ENCODE measurements at regions not wholly inside any gene's neighbourhood (a gene's known extent, or its start where the extent isn't known, plus 50 kb on each side); places are given as distances from the start of the nearest gene placed in this dataset.
A peak's percentile ranks its signal among the peaks of the same experiment; 100 is the strongest.
"Not testable (repeated sequence)": the region's sequence is repeated elsewhere in the genome, so short reads cannot be mapped to it uniquely, and the experiment has no call there.

DNA sequence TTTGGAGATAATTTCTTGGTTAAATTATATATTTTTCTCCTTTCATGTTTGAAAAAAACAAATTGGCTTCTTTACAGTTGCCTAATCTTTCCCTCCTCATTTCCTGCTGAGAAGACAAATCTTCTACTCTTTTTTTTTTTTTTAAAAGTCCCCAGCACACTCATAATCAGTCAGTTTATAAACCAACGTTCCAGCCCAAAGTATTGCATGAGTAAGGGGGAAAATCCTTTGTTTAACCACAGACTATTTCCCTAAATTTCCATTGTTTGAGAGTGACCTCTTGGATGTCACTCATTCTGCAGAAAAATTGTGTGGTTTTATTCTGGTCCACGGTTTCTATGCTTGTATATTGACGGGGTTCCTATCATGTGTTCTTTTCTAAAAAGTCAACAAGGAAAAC is 55.1 kb upstream of the TLR4 start:
- Histone ChIP-seq H3K4me1 (peaks cover 0 to 5% of the 10 kb centered on the region in 2 donors), H3K4me3 (no peak overlapping the region), H3K36me3 (no peaks in the 10 kb centered on the region), H3K27me3 (no peaks in the 10 kb centered on the region), H3K9me3 (no peaks in the 10 kb centered on the region), H3K27ac (no peak overlapping the region)
- no peak for TF ChIP-seq CTCF (IDR thresholded peaks at IDR 0.05)
- intact Hi-C loops (cut with DNase I): loop anchor here (10.0 kb wide), 1 partner anchor 136 kb away; no protein-coding TSS in a partner anchor
- no peak for DNase-seq (ENCODE audit: low spot score in 2 of 2)

DNA sequence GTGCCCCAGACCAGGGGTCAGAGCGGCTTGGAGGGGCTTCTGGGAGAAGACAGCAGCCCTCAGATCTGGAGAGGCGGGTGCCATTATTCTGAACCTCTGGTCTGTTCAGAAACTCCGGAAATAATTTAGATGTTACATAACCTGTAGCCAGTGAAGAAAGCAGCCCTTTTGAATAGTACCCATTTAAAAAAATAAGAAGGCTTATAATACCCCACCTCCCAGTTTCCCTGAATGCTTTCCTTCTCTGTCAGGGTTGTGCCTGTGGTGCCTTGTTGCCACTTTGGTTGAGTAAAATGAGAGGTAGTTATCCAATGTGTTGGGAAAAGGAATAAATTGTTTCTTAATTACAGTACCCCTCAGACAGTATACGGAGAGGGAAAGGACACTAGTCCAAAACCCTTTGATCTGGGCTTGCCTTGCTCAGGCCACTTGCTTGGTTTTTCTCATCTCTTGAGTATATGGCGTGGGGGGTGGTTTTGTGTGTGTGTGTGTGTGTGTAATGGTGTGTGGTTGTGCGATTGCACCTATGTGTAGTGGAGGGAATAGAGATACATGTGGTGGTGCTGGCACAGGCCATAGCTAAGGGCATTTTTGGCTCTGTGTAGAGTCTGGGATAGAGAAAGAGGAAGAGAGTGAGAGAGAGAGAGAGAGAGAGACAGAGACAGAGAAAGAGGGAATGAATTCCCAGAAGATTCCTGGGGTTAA is 59.1 kb upstream of the TLR4 start:
- intact Hi-C loops (cut with DNase I): loop anchor here (10.0 kb wide), 1 partner anchor 140 kb away; no protein-coding TSS in a partner anchor

DNA sequence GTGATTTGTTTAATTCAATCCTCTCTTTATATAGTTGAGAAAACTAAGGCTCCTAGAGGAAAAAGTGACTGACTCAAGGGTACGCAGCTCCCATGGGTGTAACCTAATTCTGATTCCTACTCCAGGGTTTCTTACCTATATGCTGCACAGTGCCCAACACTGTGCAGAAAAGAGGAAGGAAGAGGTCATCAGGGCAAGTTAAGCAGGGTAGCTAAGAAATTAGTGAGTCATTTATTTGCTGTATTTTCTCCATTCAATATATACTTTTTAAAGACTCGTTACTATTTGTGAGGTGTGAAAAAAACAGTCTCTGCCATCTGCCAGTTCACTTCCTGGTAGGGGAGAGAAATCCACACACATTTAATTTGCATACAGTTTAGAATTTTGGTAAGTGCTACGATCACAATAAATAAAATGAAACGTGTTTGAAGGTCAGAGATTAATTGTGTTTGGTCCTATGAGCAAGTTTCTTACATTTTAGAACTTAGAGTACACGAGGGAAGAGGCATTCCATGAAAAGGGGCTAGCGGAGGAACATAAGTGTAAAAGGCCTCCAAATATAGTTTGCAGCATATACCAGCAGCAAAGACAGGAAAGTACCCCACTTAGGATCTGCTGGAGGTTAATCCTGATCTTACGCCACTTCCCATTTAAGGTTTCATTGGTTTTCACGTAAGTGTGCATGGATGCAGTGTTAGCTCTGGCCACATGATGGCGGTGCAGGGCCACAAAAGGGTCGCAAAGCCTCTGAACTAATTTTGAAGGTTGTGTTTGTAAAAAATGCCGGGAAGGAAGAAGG is 59.9 kb upstream of the TLR4 start:
- Histone ChIP-seq H3K4me1 (peaks cover 0 to 5% of the 10 kb centered on the region in 2 donors), H3K27me3 (no peaks in the 10 kb centered on the region), H3K36me3 (no peaks in the 10 kb centered on the region), H3K27ac (no peak overlapping the region), H3K4me3 (peak overlapping the region in 1 of 2 donors; percentile 51), H3K9me3 (no peaks in the 10 kb centered on the region)
- peak; percentile 78 to 97 (median 94) for TF ChIP-seq CTCF (IDR thresholded peaks at IDR 0.05)
- intact Hi-C loops (cut with DNase I): loop anchor here (10.0 kb wide), 1 partner anchor 140 kb away; no protein-coding TSS in a partner anchor
- peak; percentile 11 to 82 for DNase-seq (ENCODE audit: low spot score in 2 of 2)

More for the DNA sequence above, 59.1 kb upstream of the TLR4 start:
- Histone ChIP-seq H3K27me3 (no peaks in the 10 kb centered on the region), H3K27ac (no peak overlapping the region), H3K4me3 (peak overlapping the region in 1 of 2 donors; percentile 51), H3K9me3 (no peaks in the 10 kb centered on the region), H3K36me3 (no peaks in the 10 kb centered on the region), H3K4me1 (peaks cover 0 to 5% of the 10 kb centered on the region in 2 donors)
- DNase-seq (ENCODE audit: low spot score in 2 of 2): no peak
- no peak for TF ChIP-seq CTCF (IDR thresholded peaks at IDR 0.05)

DNA sequence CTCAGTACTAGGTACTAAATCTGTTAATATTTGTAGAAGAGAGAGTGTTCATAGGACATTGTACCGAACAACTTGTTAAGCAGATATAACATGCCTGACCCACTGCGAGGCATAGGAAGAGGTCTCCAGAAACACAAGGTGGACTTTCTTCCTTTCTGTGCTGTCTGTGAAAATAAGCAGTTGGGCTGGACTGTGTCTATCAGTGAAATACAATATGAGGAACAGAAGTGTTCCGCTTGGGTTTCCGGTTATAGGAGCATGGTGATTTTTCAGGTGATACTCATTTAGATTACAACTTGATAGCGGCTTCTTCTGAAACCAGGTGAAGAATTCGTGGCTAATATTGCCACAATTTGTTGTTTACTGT is 60.9 kb upstream of the TLR4 start:
- H3K9me3 ChIP-seq: no peaks in the 10 kb centered on the region
- no peaks in the 10 kb centered on the region for H3K27me3 ChIP-seq
- intact Hi-C loops (cut with DNase I): loop anchor here (10.0 kb wide), 1 partner anchor 142 kb away; no protein-coding TSS in a partner anchor
- no peaks in the 10 kb centered on the region for H3K36me3 ChIP-seq
- no peak for DNase-seq (ENCODE audit: low spot score in 2 of 2)
- no peak overlapping the region for H3K27ac ChIP-seq
- H3K4me3 ChIP-seq: no peak overlapping the region
- H3K4me1 ChIP-seq: peaks cover 0 to 5% of the 10 kb centered on the region in 2 donors
- no peak for TF ChIP-seq CTCF (IDR thresholded peaks at IDR 0.05)

- H3K27me3 ChIP-seq; H3K9me3 ChIP-seq; DNase-seq (ENCODE audit: low spot score in 2 of 2); H3K4me1 ChIP-seq; H3K27ac ChIP-seq; H3K36me3 ChIP-seq: not testable (repeated sequence)
- intact Hi-C loops (cut with DNase I): loop anchor here (10.0 kb wide), 1 partner anchor 142 kb away; no protein-coding TSS in a partner anchor
- H3K4me3 ChIP-seq: peak overlapping the region in 1 of 2 donors; percentile 22
Observed at GRCh38 chr9:117642571-117643287, 61.5 kb upstream of the TLR4 start.
